Large intestine (tissue), 3 donors: ENCODE measurements at regions not wholly inside any gene's neighbourhood (a gene's known extent, or its start where the extent isn't known, plus 50 kb on each side); places are given as distances from the start of the nearest gene placed in this dataset.

ENCODE experiments used
- DNase-seq, 2 donors: peaks; one replicate each; pipeline versions ENCODE4 v3.0.0 to v3.0.0-alpha.2; 2013
- H3K27ac ChIP-seq: one replicate; pipeline ENCODE4 v1.5.1; 2013; ENCODE audit warnings: low read length
- H3K27me3 ChIP-seq: 2 replicates; pipeline ENCODE4 v1.6.1; 2013; ENCODE audit warnings: low read length; ENCODE audit not compliant: control insufficient read depth, insufficient read depth
- H3K36me3 ChIP-seq: 2 replicates; pipeline ENCODE4 v1.6.1; 2013; ENCODE audit warnings: low read length; ENCODE audit not compliant: control insufficient read depth, insufficient read depth
- H3K4me1 ChIP-seq: one replicate; pipeline ENCODE4 v1.6.1; 2013; ENCODE audit warnings: low read length; ENCODE audit not compliant: control insufficient read depth, insufficient read depth
- H3K4me3 ChIP-seq: one replicate; pipeline ENCODE4 v1.5.1; 2013; ENCODE audit warnings: low read length
- H3K9me3 ChIP-seq: one replicate; pipeline ENCODE4 v1.6.1; 2013; ENCODE audit warnings: mild to moderate bottlenecking, low read depth, low read length, moderate library complexity; ENCODE audit not compliant: control insufficient read depth
- WGBS: methylation state at CpG from one replicate; pipeline ENCODE4 v1.1.5; 2013; ENCODE audit warnings: low lambda C conversion rate; ENCODE audit not compliant: insufficient coverage; 5-methylcytosine and 5-hydroxymethylcytosine counted together

DNA sequence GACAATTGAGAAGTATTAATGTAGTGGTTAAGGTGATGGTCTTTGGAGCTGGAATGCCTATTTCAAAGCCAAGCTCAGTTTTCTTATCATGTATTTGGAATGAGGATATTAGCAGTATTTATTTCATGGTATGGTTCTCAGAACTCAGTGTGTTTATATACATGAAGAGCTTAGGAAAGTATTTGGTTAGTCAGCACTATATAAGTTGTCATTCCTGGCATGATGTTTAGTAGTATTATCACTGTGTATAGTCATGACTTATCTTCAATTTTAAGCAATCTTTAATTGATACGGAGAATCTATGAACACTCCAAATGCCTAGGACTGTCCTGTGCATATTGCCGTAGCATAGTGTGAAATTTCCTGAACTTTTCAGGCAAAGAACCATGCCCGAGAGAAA is 501.9 kb upstream of the USP24 start:
- no CpG with 5 or more reads among the region's 3 CpGs for WGBS
- Histone ChIP-seq H3K9me3 (no peaks in the 10 kb centered on the region), H3K4me1 (peaks cover 4% of the 10 kb centered on the region), H3K27me3 (peaks cover 6% of the 10 kb centered on the region), H3K36me3 (no peaks in the 10 kb centered on the region), H3K27ac (no peak overlapping the region), H3K4me3 (no peak overlapping the region)
- DNase-seq = no peak

DNA sequence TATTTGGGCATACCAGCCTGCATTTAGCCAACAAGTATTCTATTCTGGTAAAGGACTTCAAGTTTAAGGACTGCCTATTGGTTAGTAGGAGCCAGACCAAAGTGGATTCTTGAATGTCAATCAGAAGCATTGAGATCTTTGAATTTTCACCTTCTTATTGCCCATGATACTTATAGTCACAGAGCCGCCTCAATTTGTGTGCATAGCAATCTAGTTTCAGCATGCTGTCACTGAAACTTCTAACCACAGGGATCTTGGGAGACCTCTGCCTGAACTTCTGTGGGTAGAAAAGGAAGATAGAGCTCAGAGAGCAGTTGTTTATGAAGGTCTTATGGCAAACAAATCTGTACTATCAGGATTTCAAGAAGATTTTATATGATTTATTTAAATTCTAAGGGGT is 501.4 kb upstream of the USP24 start:
- no peak overlapping the region for H3K27ac ChIP-seq
- WGBS = no CpG with 5 or more reads among the region's 1 CpG

DNA sequence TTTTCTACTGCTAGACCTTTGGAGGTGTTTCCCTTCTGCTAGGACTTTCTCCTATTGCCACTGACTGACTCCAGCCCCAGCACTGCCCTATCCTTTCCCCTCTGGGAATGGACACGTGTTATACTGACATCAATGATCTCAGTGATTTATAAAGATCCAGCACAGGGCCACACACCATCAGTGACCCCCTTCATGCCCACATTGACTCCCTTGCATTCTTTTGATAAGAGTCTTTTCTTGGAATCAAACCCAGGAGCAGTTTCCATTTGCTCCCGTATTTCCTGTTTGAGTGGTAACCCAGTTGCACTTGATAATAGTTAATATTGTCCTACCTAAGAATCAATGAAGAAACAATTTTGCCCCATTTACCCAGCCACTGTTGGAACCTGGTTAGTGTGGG is 501.0 kb upstream of the USP24 start:
- Histone ChIP-seq H3K27me3 (peaks cover 2% of the 10 kb centered on the region), H3K4me1 (peaks cover 4% of the 10 kb centered on the region), H3K27ac (no peak overlapping the region), H3K4me3 (no peak overlapping the region), H3K36me3 (no peaks in the 10 kb centered on the region), H3K9me3 (no peaks in the 10 kb centered on the region)
- DNase-seq = no peak
- WGBS = no CpG with 5 or more reads among the region's 2 CpGs

More for the DNA sequence above, 501.4 kb upstream of the USP24 start:
- Histone ChIP-seq H3K9me3 (no peaks in the 10 kb centered on the region), H3K36me3 (no peaks in the 10 kb centered on the region), H3K4me1 (peaks cover 4% of the 10 kb centered on the region), H3K4me3 (no peak overlapping the region), H3K27me3 (peaks cover 2% of the 10 kb centered on the region)
- no peak for DNase-seq

DNA sequence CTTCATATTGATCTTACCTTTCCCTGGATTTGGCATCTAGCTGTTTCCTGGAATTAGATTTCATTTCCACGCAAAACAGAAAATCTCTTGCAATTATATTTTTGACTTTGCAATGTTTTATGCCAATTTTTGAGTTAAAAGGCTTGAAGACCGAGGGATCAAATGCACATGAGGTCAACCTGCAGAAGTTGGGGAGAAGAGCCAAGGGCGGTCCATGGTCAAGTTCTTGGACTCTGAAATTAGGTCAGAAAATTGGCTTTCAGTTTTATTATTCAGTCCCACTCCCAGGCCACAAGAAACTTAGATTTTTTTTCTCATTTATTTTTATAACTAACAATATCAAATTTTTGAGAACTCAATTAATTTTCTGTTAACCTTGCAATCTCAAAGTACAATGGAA is 499.1 kb upstream of the USP24 start:
- no peak for DNase-seq
- no peak overlapping the region for H3K4me3 ChIP-seq
- no peaks in the 10 kb centered on the region for H3K9me3 ChIP-seq
- H3K36me3 ChIP-seq = no peaks in the 10 kb centered on the region
- peaks cover 4% of the 10 kb centered on the region for H3K4me1 ChIP-seq
- H3K27me3 ChIP-seq = no peaks in the 10 kb centered on the region
- WGBS = 100% methylated on average over 2 of the region's 3 CpGs
- no peak overlapping the region for H3K27ac ChIP-seq

DNA sequence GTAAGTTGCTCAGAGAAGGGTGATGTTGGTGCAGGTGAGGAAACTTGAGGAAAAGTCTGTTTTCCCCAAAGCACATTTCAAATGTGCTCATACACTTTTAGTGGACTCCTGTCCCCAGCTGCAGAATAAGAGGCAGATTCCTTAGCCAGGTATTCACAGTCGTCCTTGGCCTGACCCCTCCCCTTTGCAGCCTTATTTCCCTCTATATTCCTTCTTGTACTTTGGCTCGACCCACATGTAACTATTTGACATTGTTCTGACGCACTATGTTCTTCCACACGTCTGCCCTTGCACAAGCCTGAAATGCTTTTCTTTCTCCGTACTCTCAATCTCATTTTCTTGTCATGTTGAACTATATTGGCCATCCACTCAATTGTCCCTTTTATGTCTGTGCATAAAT is 498.4 kb upstream of the USP24 start:
- no peaks in the 10 kb centered on the region for H3K4me1 ChIP-seq
- H3K27ac ChIP-seq = no peak overlapping the region
- DNase-seq = no peak
- H3K36me3 ChIP-seq = no peaks in the 10 kb centered on the region
- no peak overlapping the region for H3K4me3 ChIP-seq
- no peaks in the 10 kb centered on the region for H3K27me3 ChIP-seq
- H3K9me3 ChIP-seq = no peaks in the 10 kb centered on the region
- 82% methylated on average over 5 of the region's 5 CpGs for WGBS

- no peaks in the 10 kb centered on the region for H3K9me3 ChIP-seq
- no peaks in the 10 kb centered on the region for H3K4me1 ChIP-seq
- H3K4me3 ChIP-seq = no peak overlapping the region
- no peaks in the 10 kb centered on the region for H3K36me3 ChIP-seq
- no peak overlapping the region for H3K27ac ChIP-seq
- DNase-seq = no peak
- no CpG with 5 or more reads among the region's 6 CpGs for WGBS
- no peaks in the 10 kb centered on the region for H3K27me3 ChIP-seq
These were observed 497.0 kb upstream of the USP24 start for GRCh38 chr1:55712148-55712547.

DNA sequence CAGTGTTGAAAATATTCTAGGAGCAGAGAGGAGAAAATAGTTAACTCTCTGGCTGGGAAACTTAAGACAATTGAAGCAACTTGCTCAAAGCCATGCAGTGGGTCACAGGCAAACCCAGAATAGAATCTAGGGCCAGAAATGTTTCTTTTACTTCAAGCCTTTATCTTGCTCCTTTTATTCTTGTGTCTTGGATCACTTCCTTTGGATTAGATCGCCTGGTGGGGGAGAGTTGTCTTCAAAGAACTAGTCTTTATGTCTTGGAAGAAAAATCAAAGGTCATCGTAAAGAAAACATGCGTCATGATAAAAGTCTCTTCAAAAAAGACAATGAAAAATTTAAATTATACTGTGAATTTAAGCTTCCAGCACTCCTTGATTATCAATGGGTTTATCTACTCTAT is 493.6 kb upstream of the USP24 start:
- no peaks in the 10 kb centered on the region for H3K27me3 ChIP-seq
- no peak overlapping the region for H3K4me3 ChIP-seq
- H3K4me1 ChIP-seq = no peaks in the 10 kb centered on the region
- no peak overlapping the region for H3K27ac ChIP-seq
- H3K9me3 ChIP-seq = no peaks in the 10 kb centered on the region
- DNase-seq = no peak
- no peaks in the 10 kb centered on the region for H3K36me3 ChIP-seq
- WGBS = 50% methylated on average over 3 of the region's 3 CpGs

GRCh38 chr1:55707846-55708245 is 492.7 kb upstream of the USP24 start:
- Histone ChIP-seq H3K27ac (no peak overlapping the region), H3K9me3 (no peaks in the 10 kb centered on the region), H3K27me3 (no peaks in the 10 kb centered on the region), H3K36me3 (no peaks in the 10 kb centered on the region), H3K4me3 (no peak overlapping the region), H3K4me1 (no peaks in the 10 kb centered on the region)
- no CpG with 5 or more reads among the region's 2 CpGs for WGBS
- DNase-seq = no peak

GRCh38 chr1:55707196-55707595 is 492.0 kb upstream of the USP24 start:
- Histone ChIP-seq H3K4me1 (no peaks in the 10 kb centered on the region), H3K27ac (no peak overlapping the region), H3K36me3 (no peaks in the 10 kb centered on the region), H3K9me3 (no peaks in the 10 kb centered on the region), H3K27me3 (no peaks in the 10 kb centered on the region), H3K4me3 (no peak overlapping the region)
- DNase-seq = no peak

DNA sequence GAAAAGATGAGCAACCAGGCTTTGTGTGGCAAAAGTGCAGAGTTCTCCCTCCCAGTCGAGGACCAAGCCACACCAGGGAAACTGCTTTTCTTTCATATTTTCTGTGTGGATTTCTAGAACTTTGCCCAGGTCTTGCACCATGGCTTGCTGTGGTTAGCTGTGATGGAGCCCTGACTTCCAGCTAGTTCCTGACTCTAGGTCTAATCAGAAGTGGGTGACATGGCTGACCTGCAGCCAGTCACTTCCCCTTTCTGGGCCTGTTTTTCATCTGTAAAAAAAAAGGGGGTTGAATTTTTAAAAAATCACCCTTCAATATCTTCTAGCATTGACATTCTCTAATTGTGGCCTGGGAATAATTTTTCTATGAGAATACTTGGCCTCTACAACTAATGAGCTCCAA is 491.2 kb upstream of the USP24 start:
- no peak overlapping the region for H3K4me3 ChIP-seq
- no peak for DNase-seq
- no peaks in the 10 kb centered on the region for H3K9me3 ChIP-seq
- H3K27me3 ChIP-seq = no peaks in the 10 kb centered on the region
- H3K27ac ChIP-seq = no peak overlapping the region
- no peaks in the 10 kb centered on the region for H3K4me1 ChIP-seq
- H3K36me3 ChIP-seq = no peaks in the 10 kb centered on the region
- no CpG with 5 or more reads among the region's 1 CpG for WGBS

GRCh38 chr1:55703726-55704363 is 488.7 kb upstream of the USP24 start:
- no peaks in the 10 kb centered on the region for H3K36me3 ChIP-seq
- H3K27me3 ChIP-seq = no peaks in the 10 kb centered on the region
- H3K27ac ChIP-seq = no peak overlapping the region
- DNase-seq = no peak
- WGBS = no CpG with 5 or more reads among the region's 8 CpGs
- H3K4me3 ChIP-seq = no peak overlapping the region
- no peaks in the 10 kb centered on the region for H3K4me1 ChIP-seq
- H3K9me3 ChIP-seq = no peaks in the 10 kb centered on the region
